Liver (tissue), 8 donors: ENCODE measurements at regions not wholly inside any gene's neighbourhood (a gene's known extent, or its start where the extent isn't known, plus 50 kb on each side); places are given as distances from the start of the nearest gene placed in this dataset.

Source experiments
- DNase-seq: peaks from one replicate; pipeline ENCODE4 v3.0.0-alpha.2; 2017; ENCODE audit warnings: low spot score
- H3K27ac ChIP-seq, 2 donors: one replicate each; pipeline ENCODE4 v1.7.0; 2013; ENCODE audit warnings: inconsistent platforms in 2 of 2, low read length in 2 of 2, control low read depth in 1 of 2, low read depth in 1 of 2, mild to moderate bottlenecking in 1 of 2
- H3K27me3 ChIP-seq, 4 donors: one replicate each; pipeline versions ENCODE4 v1.6.1 to v1.7.0; 2013; ENCODE audit warnings: low read length in 3 of 4, inconsistent platforms in 1 of 4, mild to moderate bottlenecking in 1 of 4, moderate library complexity in 1 of 4; ENCODE audit not compliant: control insufficient read depth in 4 of 4, insufficient read depth in 4 of 4
- H3K36me3 ChIP-seq, 4 donors: one replicate each; pipeline versions ENCODE4 v1.6.1 to v1.7.0; 2013; ENCODE audit warnings: low read length in 3 of 4, mild to moderate bottlenecking in 3 of 4, low read depth in 1 of 4, moderate library complexity in 1 of 4; ENCODE audit not compliant: control insufficient read depth in 4 of 4, insufficient read depth in 3 of 4
- H3K4me1 ChIP-seq, 4 donors: one replicate each; pipeline versions ENCODE4 v1.6.1 to v1.7.0; 2013; ENCODE audit warnings: low read length in 3 of 4, mild to moderate bottlenecking in 3 of 4, moderate library complexity in 1 of 4; ENCODE audit not compliant: control insufficient read depth in 4 of 4, insufficient read depth in 4 of 4
- H3K4me3 ChIP-seq, 3 donors: one replicate each; pipeline versions ENCODE4 v1.6.1 to v1.7.0; 2013; ENCODE audit warnings: low read length in 3 of 3, control low read depth in 1 of 3, low read depth in 1 of 3, mild to moderate bottlenecking in 1 of 3
- H3K9ac ChIP-seq, 2 donors: one replicate each; pipeline ENCODE4 v1.7.0; 2013; ENCODE audit warnings: low read length in 2 of 2, mild to moderate bottlenecking in 2 of 2, moderate library complexity in 2 of 2, control low read depth in 1 of 2, low read depth in 1 of 2
- H3K9me3 ChIP-seq, 4 donors: one replicate each; pipeline versions ENCODE4 v1.6.1 to v1.7.0; 2013; ENCODE audit warnings: low read length in 3 of 4; ENCODE audit not compliant: control insufficient read depth in 4 of 4
- CTCF ChIP-seq: fragments of 150-350 bp; IDR thresholded peaks from 2 replicates; pipeline ENCODE4 v1.5.1; 2017; ENCODE audit warnings: improper control_type of control experiment, low read depth, low read length; ENCODE audit not compliant: missing input control
- EGR1 ChIP-seq, 2 donors: IDR thresholded peaks; 2 replicates each; pipeline ENCODE4 v1.6.1; 2016 to 2018; ENCODE audit warnings: antibody characterized with exemption in 2 of 2, low read depth in 2 of 2
- FOXA1 ChIP-seq: IDR thresholded peaks from 2 replicates; pipeline ENCODE4 v1.6.1; 2016; ENCODE audit warnings: antibody characterized with exemption
- HNF4A ChIP-seq, 2 donors: conservative IDR thresholded peaks; 2 replicates each; pipeline ENCODE4 v1.6.1; 2016; ENCODE audit warnings: antibody characterized with exemption in 2 of 2, mild to moderate bottlenecking in 2 of 2
- HNF4G ChIP-seq: IDR thresholded peaks from 2 replicates; pipeline ENCODE4 v1.6.1; 2016; ENCODE audit warnings: antibody characterized with exemption
- JUND ChIP-seq, 2 donors: IDR thresholded peaks; 2 replicates each; pipeline ENCODE4 v1.6.1; 2016; ENCODE audit warnings: antibody characterized with exemption in 2 of 2
- MAX ChIP-seq: IDR thresholded peaks from 2 replicates; pipeline ENCODE4 v1.6.1; 2016; ENCODE audit warnings: antibody characterized with exemption
- NR2F2 ChIP-seq: IDR thresholded peaks from 2 replicates; pipeline ENCODE4 v1.6.1; 2016; ENCODE audit warnings: antibody characterized with exemption
- RAD21 ChIP-seq, 2 donors: IDR thresholded peaks; 2 replicates each; pipeline ENCODE4 v1.6.1; 2016; ENCODE audit warnings: antibody characterized with exemption in 2 of 2, mild to moderate bottlenecking in 2 of 2
- REST ChIP-seq: IDR thresholded peaks from 2 replicates; pipeline ENCODE4 v1.6.1; 2016; ENCODE audit warnings: antibody characterized with exemption, mild to moderate bottlenecking
- SP1 ChIP-seq: IDR thresholded peaks from 2 replicates; pipeline ENCODE4 v1.6.1; 2018; ENCODE audit warnings: antibody characterized with exemption, mild to moderate bottlenecking
- TAF1 ChIP-seq: conservative IDR thresholded peaks from 2 replicates; pipeline ENCODE4 v1.6.1; 2016; ENCODE audit warnings: antibody characterized with exemption, mild to moderate bottlenecking
- YY1 ChIP-seq: IDR thresholded peaks from 2 replicates; pipeline ENCODE4 v1.6.1; 2016; ENCODE audit warnings: antibody characterized with exemption, mild to moderate bottlenecking
- ZBTB33 ChIP-seq: IDR thresholded peaks from 2 replicates; pipeline ENCODE4 v1.6.1; 2016; ENCODE audit warnings: antibody characterized with exemption
- WGBS: extraction: QIAGEN DNeasy Blood & Tissue Kit; methylation state at CpG from one replicate; pipeline ENCODE4 v1.1.7; 2013; 5-methylcytosine and 5-hydroxymethylcytosine counted together
- donor health status: healthy.
- donor health status: healthy.
- donor health status: healthy.
- donor health status: healthy.
- donor health status: healthy.

GRCh38 chr4:159682996-159683395 lies 580.1 kb downstream of the RAPGEF2 start:
- H3K27ac ChIP-seq = no peak overlapping the region
- 87% methylated on average over 4 of the region's 4 CpGs for WGBS
- no peaks in the 10 kb centered on the region for H3K36me3 ChIP-seq
- H3K9ac ChIP-seq = no peak overlapping the region
- H3K9me3 ChIP-seq = no peaks in the 10 kb centered on the region
- no peaks in the 10 kb centered on the region for H3K27me3 ChIP-seq
- H3K4me3 ChIP-seq = no peak overlapping the region
- TF ChIP-seq ZBTB33 (no peak), REST (no peak), FOXA1 (no peak), HNF4G (no peak), SP1 (no peak), HNF4A (conservative IDR thresholded peaks at IDR 0.05) (no peak), JUND (IDR thresholded peaks at IDR 0.05) (no peak), RAD21 (IDR thresholded peaks at IDR 0.05) (no peak), MAX (no peak), TAF1 (no peak), EGR1 (IDR thresholded peaks at IDR 0.05; ENCODE audit: low read depth in 2 of 2) (no peak), NR2F2 (no peak)
- no peaks in the 10 kb centered on the region for H3K4me1 ChIP-seq
- no peak for DNase-seq

- H3K9ac ChIP-seq = no peak overlapping the region
- no peak overlapping the region for H3K4me3 ChIP-seq
- H3K4me1 ChIP-seq = no peaks in the 10 kb centered on the region
- 76% methylated on average over 1 of the region's 1 CpG for WGBS
- no peaks in the 10 kb centered on the region for H3K27me3 ChIP-seq
- no peaks in the 10 kb centered on the region for H3K36me3 ChIP-seq
- TF ChIP-seq CTCF (no peak), YY1 (no peak), SP1 (no peak), HNF4A (conservative IDR thresholded peaks at IDR 0.05) (no peak)
- H3K9me3 ChIP-seq = peaks cover 0 to 2% (median 0%) of the 10 kb centered on the region in 4 donors
- H3K27ac ChIP-seq = no peak overlapping the region
- DNase-seq = no peak
Measured at GRCh38 chr4:159684061-159684460, 581.2 kb downstream of the RAPGEF2 start.
